HG02840 (cell line): ENCODE measurements at regions not wholly inside any gene's neighbourhood (a gene's known extent, or its start where the extent isn't known, plus 50 kb on each side); places are given as distances from the start of the nearest gene placed in this dataset.

Experiments
- ATAC-seq: cut with Tn5 transposase; IDR thresholded peaks from one replicate; pipeline ENCODE4 v1.9.1; 2021; ENCODE audit warnings: mild to moderate bottlenecking, moderate library complexity, moderate number of reproducible peaks; ENCODE audit not compliant: unreplicated experiment, low FRiP score

- ATAC-seq = no peak
Measured at GRCh38 chr18:61209801-61210200, 123.4 kb upstream of the CDH20 start.

- ATAC-seq = no peak
Measured at GRCh38 chr18:61216051-61216450, 117.2 kb upstream of the CDH20 start.

- ATAC-seq = no peak
Measured at GRCh38 chr18:61222206-61222605, 111.0 kb upstream of the CDH20 start.

GRCh38 chr18:61225336-61225735 lies 107.9 kb upstream of the CDH20 start:
- ATAC-seq = no peak

GRCh38 chr18:61236356-61237057 lies 96.7 kb upstream of the CDH20 start:
- no peak for ATAC-seq

GRCh38 chr18:61237529-61237928 lies 95.7 kb upstream of the CDH20 start:
- ATAC-seq = no peak

- ATAC-seq = no peak
Measured at GRCh38 chr18:61239051-61239450, 94.2 kb upstream of the CDH20 start.

- no peak for ATAC-seq
Measured at GRCh38 chr18:61241260-61241853, 91.9 kb upstream of the CDH20 start.

GRCh38 chr18:61244632-61245031 lies 88.6 kb upstream of the CDH20 start:
- ATAC-seq = no peak

GRCh38 chr18:61245276-61245675 lies 88.0 kb upstream of the CDH20 start:
- ATAC-seq = no peak

GRCh38 chr18:61248589-61248988 lies 84.6 kb upstream of the CDH20 start:
- ATAC-seq = no peak

- ATAC-seq = no peak
Measured at GRCh38 chr18:61256291-61256690, 76.9 kb upstream of the CDH20 start.

GRCh38 chr18:61261870-61262269 lies 71.4 kb upstream of the CDH20 start:
- ATAC-seq = no peak

GRCh38 chr18:61272793-61273192 lies 60.4 kb upstream of the CDH20 start:
- ATAC-seq = no peak

GRCh38 chr18:61273533-61273932 lies 59.7 kb upstream of the CDH20 start:
- ATAC-seq = no peak

GRCh38 chr18:61274416-61274960 lies 58.7 kb upstream of the CDH20 start:
- ATAC-seq = no peak

GRCh38 chr18:61277808-61278207 lies 55.4 kb upstream of the CDH20 start:
- ATAC-seq = no peak

GRCh38 chr18:61281431-61281830 lies 51.8 kb upstream of the CDH20 start:
- ATAC-seq = no peak

- ATAC-seq = no peak
Measured at GRCh38 chr18:61282926-61283325, 50.3 kb upstream of the CDH20 start.
